GM12874 (cell line): ENCODE measurements at regions not wholly inside any gene's neighbourhood (a gene's known extent, or its start where the extent isn't known, plus 50 kb on each side); places are given as distances from the start of the nearest gene placed in this dataset.

Source experiments
- TF ChIP-seq, protein P1 (sequence below): IDR thresholded peaks from 2 replicates; pipeline ENCODE4 v1.5.1; 2011; ENCODE audit warnings: low read depth, mild to moderate bottlenecking, control low read depth, low read length, moderate library complexity; ENCODE audit not compliant: insufficient read depth

DNA sequence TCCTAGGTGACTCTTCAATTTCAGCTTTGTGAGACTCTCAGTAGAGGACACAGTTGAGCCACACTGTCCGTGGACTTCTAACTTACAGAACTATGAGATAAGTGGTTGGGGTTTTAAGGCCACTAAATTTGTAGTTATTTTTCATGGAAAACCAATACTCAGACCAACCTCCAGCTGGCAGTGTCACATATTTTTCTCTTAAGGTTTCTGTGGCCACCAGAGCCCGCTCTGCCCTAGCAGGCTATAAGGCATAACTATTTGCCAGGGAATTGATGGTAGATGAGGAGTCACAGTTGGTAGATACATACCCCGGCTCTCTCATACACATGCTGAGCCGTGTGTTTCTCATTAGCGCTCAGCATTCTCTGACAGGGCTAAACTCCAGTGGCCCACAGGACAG, 336.8 kb upstream of the MON1B start:
- TF ChIP-seq, protein P1, sequence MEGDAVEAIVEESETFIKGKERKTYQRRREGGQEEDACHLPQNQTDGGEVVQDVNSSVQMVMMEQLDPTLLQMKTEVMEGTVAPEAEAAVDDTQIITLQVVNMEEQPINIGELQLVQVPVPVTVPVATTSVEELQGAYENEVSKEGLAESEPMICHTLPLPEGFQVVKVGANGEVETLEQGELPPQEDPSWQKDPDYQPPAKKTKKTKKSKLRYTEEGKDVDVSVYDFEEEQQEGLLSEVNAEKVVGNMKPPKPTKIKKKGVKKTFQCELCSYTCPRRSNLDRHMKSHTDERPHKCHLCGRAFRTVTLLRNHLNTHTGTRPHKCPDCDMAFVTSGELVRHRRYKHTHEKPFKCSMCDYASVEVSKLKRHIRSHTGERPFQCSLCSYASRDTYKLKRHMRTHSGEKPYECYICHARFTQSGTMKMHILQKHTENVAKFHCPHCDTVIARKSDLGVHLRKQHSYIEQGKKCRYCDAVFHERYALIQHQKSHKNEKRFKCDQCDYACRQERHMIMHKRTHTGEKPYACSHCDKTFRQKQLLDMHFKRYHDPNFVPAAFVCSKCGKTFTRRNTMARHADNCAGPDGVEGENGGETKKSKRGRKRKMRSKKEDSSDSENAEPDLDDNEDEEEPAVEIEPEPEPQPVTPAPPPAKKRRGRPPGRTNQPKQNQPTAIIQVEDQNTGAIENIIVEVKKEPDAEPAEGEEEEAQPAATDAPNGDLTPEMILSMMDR, result no peak

DNA sequence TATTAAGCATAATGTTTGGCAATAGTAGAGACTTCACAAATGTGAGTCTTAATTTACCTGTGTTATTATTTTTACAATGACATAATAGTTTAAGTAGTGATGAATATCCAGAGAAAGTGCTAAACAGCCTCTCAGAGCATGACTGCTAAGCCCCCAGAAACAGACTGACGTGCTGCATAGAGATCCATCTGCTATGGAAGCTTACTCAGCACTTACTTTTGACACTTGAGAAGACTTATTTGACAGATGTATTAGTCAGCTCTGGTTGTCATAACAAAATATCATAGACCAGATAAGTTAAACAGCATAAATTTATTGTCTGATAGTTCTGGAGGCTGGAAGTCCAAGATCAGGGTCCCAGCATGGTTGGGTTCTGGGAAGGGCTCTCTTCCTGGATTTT, 334.9 kb upstream of the MON1B start:
- TF ChIP-seq, protein P1, result no peak

DNA sequence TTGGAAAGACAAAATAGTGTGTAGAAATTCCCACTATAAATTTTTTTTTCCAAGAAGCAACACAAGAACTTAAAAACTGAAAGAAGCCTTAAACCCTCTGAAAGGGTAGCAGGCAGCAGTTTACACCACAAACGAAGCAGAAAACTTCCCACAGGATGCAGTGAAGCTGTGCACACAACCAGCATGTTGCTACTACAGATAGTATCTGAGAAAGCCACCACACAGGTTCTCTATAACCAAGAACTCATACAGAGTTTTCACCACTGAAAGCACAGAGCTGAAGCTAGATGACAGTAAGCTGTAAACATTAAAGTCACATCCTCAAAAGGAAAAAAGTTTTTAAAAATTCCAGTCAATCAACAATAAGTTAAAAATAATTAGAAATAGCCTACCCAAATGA, 333.6 kb upstream of the MON1B start:
- TF ChIP-seq, protein P1, result no peak

DNA sequence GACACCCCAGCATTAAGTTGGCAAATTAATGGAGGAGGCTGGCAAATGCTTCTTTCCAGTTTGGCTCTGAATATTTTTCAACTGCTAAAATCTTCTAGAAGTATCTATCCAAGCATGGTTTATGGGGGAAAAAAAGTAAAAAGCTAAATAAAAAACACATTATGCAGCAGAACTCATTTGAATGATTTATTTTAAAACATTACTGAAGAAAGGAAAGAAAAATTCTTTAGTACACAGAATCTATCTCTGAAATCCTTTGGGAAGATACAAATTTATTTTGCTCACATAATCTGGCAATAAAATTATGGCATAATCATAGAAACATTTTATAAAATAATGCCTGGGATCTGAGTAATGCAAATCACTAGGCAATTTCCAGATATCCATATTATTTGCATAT, 328.1 kb upstream of the MON1B start:
- TF ChIP-seq, protein P1, result no peak

DNA sequence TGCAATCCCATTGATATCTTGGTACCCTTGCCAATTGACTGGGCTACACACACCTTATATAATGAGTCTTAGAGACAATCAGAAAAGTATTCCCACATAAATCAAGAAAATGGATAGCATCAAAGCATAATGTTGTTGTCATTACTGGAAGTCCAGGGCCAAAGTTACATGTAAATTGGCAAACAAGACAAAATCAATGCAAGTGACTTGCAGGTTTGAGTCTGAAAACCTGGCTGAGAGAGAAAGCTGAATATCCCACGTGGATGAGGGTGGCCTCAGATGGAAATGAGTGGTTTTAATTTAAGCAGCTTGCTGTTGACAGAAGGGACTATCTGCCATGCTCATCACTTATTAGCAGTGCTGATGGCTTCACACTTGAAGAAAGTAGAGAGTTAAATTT, 324.0 kb upstream of the MON1B start:
- TF ChIP-seq, protein P1, result no peak

DNA sequence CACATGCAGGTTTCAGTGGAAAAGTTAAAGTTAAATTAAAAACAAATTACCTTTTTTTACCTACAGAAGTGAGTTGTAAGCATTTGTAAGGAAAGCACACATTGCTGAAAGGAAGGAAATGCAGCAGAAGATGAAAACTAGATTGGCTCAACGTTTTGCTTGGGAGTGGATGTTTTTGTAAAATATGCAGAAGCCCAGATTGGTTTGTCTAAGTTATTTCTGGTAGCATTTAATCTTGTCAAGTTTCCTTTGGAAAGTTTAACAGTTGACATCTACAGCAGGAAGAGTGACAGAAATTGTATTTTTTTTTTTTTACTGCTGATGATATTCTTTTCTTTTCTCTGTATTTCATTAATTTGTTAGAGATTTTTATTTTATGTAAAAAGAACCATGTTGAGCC, 315.1 kb upstream of the MON1B start:
- TF ChIP-seq, protein P1, result no peak

DNA sequence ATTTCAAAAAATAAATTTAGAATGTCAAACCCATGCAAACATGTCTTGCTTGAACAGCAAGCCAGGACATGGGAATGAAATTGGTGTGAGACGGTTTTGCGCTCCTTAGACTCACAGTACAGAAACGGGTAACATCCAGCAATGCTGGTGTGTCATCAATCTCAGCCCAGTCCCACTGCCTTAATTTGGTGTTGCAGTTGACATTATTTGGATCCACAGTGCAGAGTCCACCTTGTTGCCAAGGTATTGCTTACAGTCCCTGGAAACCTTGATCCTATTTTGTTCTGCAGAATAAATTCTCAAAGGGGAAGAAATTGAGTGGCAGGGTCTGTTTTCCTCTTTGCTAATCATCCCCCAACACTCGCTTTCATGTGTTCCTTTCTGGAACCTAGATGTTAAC, 311.6 kb upstream of the MON1B start:
- TF ChIP-seq, protein P1, result no peak

DNA sequence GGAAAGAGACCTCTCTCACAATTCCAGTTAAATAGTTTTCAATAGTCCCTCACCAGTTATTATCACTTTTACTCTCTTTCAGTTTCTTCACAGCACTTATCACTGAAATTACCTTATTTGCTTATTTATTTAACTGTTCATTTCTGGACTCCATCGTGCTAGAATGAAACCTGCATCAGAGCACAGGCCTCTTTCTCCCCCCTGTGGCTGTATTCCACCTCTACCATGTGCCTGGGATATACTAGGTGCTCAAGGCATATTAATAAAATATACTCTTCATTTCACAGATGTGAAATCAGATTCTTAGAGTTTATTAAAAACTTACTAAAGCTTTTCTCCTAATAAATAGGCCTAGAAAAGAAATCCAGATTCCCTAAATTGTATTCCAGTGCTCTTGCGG, 308.9 kb upstream of the MON1B start:
- TF ChIP-seq, protein P1, result no peak
